Fibroblast of villous mesenchyme (primary cell): ENCODE measurements at regions not wholly inside any gene's neighbourhood (a gene's known extent, or its start where the extent isn't known, plus 50 kb on each side); places are given as distances from the start of the nearest gene placed in this dataset.

Experiments
- DNase-seq: peaks from one replicate; pipeline ENCODE4 v3.0.0-alpha.2; 2010; ENCODE audit warnings: low read depth
- H3K4me3 ChIP-seq: 2 replicates; pipeline ENCODE4 v1.5.1; 2011; ENCODE audit warnings: low read depth, mild to moderate bottlenecking, low read length
- TF ChIP-seq, protein P1 (sequence below): IDR thresholded peaks from 2 replicates; pipeline ENCODE4 v1.5.1; 2012; ENCODE audit warnings: low read depth, mild to moderate bottlenecking, low read length; ENCODE audit not compliant: insufficient read depth

DNA sequence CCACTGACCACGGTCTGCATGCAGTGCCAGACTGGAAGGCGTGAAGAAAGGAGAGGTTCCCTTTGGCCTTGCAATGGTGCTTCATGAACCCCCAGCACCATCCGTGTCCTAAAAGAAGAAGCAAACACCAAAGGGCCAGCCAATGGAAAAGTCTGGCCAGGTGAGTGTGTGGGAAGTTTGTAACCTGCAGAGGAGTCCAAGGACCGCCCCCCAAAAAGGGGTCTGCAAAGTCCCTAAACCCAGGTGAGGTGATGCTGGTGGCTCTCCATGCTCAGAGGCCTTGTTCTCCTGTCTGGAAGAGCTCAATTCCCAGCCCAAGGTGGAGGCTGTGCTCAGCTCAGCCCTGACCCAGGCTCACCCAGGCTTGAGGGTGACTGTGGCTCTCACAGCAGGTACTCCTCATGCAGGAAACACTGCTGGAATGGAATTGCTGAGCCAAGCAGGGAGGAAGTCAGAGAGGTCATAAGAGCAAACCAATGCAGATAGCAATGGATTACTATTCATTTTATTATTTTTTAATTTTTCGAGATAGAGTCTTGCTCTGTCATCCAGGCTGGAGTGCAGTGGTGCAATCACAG lies 52.4 kb upstream of the NANOS1 start:
- TF ChIP-seq, protein P1, sequence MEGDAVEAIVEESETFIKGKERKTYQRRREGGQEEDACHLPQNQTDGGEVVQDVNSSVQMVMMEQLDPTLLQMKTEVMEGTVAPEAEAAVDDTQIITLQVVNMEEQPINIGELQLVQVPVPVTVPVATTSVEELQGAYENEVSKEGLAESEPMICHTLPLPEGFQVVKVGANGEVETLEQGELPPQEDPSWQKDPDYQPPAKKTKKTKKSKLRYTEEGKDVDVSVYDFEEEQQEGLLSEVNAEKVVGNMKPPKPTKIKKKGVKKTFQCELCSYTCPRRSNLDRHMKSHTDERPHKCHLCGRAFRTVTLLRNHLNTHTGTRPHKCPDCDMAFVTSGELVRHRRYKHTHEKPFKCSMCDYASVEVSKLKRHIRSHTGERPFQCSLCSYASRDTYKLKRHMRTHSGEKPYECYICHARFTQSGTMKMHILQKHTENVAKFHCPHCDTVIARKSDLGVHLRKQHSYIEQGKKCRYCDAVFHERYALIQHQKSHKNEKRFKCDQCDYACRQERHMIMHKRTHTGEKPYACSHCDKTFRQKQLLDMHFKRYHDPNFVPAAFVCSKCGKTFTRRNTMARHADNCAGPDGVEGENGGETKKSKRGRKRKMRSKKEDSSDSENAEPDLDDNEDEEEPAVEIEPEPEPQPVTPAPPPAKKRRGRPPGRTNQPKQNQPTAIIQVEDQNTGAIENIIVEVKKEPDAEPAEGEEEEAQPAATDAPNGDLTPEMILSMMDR, result no peak
- H3K4me3 ChIP-seq, result no peak overlapping the region
- no peak for DNase-seq

DNA sequence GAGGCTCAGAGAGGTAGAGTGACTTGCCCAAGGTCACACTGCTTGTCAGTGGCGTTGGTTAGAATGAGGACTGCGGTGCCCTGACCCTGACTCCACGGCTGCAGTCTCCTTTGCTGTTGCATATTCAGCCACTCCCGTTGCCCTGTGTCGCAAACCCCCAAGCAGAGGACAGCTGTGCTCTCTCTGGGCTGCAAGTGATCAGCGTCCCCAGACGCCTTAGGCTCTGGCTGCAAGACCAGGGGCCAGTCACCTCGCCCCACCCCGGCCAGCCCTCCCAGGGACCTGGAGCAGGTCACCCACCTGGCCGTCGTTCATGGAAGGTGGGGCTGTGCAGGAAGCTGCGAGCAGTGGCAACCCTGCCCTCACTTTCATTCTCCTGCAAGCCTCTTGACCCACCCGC lies 51.7 kb upstream of the NANOS1 start:
- TF ChIP-seq, protein P1, result no peak
- H3K4me3 ChIP-seq, result no peak overlapping the region
- DNase-seq, result no peak

DNA sequence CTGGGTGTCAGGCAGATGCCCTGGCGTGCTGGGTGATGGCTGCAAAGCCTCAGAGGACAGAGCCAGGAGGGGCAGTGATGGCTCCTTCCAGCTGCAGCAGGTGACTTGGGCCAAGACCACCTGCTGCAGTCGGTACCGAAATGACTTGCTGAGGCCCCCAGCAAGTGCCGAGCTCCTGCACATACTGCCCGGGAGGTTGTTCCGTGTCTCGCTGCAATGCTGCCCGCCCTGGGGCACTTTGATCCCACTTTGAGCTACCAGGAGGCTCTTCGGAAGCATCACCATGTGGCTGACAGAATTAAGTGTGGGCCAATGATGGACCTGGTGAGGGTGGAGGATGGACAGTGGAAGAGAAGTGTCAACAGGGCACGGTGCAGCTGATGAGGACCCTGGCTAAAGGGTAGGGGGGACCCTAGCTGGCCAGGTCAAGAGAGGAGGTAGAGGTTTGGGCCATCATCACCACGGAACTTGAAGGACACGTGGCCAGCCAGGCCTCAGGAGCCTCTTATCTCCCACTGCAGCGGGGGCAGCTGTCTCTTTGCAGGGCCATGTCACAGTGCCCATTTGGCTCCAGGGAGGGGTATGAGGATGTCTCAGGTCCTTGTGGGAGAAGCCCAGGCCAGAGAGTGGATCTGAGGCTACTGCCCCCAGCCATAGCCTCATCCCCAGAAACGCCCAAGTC lies 51.1 kb upstream of the NANOS1 start:
- TF ChIP-seq, protein P1, result no peak
- no peak for DNase-seq
- H3K4me3 ChIP-seq, result no peak overlapping the region

DNA sequence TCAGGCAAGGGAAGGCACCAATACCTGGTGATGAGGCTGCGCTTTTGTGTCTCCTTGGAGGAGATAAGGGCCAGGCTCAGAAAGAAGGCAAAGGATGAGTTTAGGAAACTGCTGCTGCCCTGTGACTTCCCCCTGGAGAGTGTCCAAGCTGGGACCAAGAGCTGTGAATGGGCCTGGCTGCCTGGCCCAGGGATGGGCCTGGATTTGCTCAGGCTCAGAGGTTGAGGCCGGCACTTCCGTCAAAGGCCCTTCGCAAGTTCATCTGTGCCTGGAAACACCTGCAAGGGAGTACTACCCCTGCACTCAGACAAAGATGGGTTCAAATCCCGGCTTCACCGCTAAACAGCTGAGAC lies 50.5 kb upstream of the NANOS1 start:
- TF ChIP-seq, protein P1, result no peak

DNA sequence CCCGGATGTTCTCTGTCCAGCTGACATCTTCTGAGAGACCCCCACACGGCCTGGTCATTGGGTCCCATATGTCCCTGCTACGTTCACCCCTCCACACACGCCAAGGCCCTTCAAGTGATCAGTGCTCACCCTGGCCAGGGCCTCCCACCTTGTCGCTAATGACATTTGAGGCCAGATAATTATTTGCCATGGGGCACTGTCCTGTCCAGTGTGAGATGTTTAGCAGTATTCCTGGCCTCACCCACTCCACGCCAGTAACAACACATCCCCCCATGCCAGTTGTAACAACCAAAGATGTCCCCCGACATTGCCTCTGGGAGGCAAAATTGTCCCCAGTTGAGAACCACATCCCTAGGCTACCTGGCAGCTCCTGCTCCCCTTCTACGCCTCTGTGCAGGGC lies 49.9 kb upstream of the NANOS1 start:
- TF ChIP-seq, protein P1, result no peak
- DNase-seq, result no peak
- H3K4me3 ChIP-seq, result no peak overlapping the region

More for the DNA sequence above, 50.5 kb upstream of the NANOS1 start:
- no peak overlapping the region for H3K4me3 ChIP-seq
- DNase-seq, result no peak
